Embryonic facial prominence (tissue), 1 donor: ENCODE measurements at regions not wholly inside any gene's neighbourhood (a gene's known extent, or its start where the extent isn't known, plus 50 kb on each side); places are given as distances from the start of the nearest gene placed in this dataset.

Experiments used
- DNase-seq: peaks from one replicate; pipeline ENCODE4 v3.0.0-alpha.2; 2016; ENCODE audit errors: extremely low spot score

DNA sequence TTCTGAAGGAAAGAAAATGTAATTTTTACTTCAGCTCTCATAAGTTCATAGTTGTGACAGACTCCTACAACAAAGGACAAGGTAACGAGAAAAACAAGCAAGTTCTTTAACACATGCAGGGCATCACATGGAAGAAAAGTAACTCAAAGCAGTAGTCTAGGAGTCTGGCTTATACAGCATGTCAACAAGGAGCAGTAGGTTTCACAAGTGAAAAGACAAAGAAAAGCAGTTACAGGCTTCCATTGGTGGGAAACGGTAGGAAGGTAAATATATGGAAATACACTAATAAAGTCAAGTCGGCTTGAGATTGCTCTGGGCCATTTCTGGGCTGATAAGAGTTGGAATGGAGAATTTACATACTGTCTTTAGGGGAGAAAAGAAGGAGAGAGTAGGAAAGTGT is 228.4 kb upstream of the ZFP42 start:
- DNase-seq = no peak

DNA sequence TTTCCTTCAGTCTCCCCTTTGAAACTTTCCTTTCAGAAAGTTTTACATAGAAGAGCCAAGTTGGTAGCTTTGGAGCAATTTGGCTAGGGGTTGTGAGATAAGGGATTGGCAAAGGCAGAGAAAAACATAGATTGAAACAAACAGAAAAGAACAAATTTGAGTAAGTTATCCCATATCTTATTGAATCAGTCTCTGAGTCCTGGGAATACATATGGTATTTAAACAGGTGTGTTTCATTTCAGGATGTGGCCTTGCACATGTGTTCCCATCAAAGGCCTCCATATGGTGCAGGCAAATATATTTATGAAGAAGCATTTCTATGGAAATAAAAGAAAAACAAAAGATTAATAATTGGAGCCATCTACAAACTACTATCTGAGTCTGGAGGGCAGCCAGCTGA is 227.9 kb upstream of the ZFP42 start:
- DNase-seq = no peak

DNA sequence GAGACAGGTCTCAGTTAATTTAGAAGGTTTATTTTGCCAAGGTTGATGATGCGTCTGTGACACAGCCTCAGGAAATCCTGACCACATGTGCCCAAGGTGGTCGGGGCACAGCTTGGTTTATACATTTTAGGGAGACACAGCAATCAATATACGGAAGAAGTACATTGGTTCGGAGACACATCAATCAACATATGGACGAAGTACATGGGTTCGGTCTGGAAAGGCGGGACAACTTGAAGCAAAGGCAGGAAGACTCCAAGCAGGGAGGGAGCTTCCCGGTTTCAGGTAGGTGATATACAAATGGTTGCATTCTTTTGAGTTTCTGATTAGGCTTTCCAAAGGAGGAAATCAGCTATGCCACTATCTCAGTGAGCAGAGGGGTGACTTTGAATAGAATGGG is 225.2 kb upstream of the ZFP42 start:
- DNase-seq = no peak

DNA sequence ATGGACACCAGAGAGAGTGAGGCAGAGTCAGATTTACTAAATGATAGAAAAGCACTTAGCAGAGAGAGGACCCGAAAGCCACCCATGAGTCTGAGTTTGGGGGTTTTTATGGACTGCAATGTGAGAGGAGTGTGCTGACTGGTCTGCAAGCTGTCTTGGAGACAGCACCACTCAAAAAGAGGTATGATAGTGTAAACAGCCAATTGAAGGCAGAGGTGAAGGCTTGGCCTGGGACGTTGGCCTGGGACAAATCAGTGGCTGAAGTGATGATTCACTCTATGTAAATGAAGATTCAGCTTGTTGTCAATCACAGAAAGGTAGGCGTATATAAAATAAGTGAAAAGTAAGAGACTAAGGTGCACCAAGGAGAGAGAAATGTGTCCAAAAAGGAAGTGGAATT is 217.6 kb upstream of the ZFP42 start:
- no peak for DNase-seq

DNA sequence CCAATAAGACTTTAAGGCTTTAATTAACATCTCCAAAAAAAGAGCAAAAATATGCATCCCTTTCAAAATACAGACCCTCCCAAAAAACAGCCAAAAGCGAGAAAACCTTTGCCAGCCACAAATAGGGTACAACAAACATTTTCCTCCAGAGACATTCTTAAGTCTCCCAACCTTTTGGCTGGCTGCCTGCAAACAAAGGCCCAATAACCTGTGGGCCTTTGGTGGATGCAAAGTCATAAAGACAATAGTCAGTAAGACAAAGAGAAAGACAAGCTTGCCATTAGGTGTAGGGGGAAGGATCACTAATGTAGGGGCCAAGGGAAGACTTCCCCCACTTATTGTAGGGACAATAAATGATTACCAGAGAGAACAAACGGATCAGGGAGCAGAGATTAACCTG is 215.5 kb upstream of the ZFP42 start:
- DNase-seq = no peak

DNA sequence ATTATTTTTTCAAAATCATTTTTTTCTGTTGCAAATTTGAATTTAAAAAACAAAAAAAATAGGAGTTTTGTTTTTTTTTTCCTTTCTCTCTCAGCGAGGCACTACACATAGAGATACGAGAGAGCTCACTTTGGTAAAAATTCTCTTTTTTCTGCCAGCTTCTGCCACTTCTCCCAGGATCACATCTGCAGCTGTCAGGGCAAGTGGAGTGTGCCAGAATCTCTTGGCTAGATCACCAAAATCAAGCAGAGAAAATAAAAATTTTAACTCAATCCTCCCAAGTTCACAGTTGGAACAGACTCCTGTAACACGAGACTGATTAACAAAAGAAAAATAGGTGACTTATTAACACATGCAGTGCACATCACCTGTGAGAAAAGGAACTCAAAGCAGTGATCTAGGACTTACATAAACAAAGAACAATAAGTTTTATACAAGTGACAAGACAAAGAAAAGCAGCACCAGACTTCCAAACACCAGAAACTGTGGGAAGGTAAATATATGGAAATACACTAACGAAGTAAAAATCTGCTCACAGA is 213.2 kb upstream of the ZFP42 start:
- no peak for DNase-seq

DNA sequence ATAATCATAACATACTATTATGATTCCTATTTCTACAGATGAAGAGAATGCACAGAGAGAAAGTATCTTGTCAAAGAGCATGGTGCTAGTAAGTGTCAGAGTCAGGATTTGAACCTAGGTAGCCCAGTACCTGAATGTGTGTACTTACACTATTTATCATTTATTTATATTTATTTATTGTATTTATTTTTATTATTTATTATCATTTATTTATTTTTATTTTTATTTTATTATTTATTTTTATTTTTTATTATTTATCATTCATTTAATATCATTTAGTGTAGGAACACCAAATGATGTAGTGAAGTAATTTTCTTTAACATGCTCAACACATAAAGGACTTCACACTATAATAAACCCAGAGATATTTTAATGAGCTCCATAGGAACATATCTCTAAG is 209.4 kb upstream of the ZFP42 start:
- no peak for DNase-seq

DNA sequence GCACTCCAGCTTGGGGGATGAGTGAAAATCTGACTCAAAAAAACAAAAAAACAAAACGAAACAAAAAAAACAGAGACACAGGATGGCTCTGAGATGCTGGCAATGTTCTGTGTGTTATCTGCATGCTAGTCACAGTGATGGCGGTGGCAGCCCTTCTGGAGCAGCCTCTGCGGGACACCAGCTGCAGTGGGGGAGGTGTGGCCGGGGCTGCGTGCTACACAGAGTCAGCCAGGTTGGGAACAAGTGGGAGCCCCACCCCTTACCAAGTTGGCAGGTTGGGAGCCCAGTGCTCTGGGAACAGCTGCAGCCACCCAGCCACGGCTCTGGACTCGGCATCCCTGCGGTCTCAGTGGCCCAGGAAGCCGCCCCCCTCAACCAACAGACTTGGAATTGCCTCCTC is 206.5 kb upstream of the ZFP42 start:
- no peak for DNase-seq

DNA sequence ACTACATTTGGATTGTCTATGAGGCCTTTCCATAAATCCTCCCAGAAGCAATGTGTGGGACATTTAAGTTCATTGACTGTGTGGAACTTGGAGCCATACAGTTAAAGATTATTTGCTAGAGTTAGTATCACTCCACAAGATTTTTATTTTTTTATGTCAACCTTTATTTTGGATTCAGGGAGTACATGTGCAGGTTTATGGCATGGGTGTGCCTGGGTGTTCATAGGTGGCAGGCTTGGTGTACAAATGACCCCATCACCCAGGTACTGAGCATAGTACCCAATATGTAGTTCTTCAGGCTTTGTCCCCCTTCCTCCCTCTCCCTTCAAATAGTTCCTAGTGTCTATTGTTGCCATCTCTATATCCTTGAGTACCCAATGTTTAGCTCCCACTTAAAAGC is 199.8 kb upstream of the ZFP42 start:
- no peak for DNase-seq

DNA sequence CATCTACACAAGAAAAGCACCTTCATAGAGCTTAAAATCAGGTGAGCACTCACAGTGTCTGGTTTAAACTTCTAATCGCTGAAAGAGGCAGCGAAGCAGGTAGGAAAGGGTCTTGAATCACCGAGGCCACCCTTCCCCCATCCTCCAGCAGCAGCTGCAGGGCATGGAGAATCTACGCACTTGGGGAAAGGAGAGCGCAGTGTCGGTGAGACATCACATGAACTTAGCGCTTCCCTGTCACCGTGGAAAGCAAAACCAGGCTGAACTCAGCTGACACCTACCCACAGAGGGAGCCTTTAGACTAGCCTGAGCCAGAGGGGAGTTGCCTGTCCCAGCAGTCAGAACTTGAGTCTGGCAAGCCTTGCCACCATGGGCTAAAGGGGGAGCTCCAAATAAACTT is 197.2 kb upstream of the ZFP42 start:
- no peak for DNase-seq

DNA sequence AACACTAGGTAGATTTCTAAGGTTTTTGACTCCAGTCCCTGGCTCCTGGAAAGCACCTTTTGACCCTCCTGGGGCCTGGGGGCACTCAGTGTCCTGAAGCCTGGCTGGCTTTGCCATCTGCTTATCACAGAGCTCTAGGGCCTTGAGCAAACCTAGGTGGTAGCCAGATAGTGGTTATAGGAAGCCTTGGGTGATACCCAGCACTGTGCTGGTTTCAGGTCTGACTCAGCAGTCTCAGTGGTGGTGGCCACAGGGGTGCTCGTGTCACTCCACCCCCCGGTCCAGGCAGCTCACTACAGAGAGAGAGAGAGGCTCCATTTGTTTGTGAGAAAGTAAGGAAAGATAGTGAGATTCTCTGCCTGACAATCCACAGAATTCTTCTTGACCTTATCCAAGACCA is 195.8 kb upstream of the ZFP42 start:
- no peak for DNase-seq

DNA sequence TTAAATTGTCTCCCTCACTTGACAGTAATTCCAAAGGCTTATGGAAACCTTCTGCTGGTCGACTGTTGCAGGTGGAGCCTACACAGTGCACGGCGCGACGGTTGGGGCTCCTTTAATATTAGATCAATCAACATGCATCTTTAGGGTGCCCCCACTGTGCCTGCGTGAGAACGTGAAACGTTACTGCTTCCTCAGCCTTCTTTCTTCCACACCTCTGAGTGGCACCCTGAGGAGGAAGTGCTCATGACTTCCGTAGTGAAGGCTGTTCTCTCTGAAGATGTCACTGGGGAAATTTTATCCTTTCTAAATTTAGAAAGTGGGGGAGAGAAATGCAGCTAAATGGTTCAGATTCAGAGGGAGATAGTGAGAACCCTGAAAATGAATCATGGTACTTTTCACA is 184.0 kb upstream of the ZFP42 start:
- DNase-seq = no peak

DNA sequence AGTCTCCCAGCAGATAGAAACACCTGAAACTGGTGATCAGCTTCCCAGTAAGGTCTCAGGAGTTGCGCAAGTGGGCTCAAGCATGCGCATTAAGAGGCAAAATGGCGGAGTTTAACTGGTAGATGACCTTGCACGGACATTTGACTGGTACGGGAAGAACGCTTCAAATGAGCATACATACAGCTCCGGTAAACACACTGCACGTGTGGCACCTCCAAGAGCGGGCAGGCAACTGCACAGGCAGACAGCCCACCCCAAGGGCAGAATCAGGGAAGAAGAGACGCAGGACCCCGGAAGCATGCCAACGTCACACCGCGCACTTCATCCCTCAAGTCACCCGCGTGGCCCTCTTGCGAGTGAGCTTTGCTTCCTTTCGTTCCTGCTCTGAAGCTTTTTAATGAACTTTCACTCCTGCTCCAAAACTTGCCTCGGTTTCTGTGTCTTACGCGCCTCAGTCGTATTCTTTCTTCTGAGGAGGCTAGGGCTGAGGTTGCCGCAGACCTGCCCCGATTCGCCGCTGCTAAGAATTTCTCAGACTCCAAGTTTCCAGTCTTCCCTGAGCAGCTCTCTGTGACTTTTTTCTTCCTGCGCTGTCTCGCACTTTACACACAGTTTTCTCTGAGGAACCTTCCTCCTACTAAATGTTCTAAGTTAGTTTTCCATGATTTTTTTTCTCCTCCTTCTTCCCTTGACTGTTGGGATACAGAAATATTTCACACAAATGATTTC is 180.7 kb upstream of the ZFP42 start:
- DNase-seq = no peak

DNA sequence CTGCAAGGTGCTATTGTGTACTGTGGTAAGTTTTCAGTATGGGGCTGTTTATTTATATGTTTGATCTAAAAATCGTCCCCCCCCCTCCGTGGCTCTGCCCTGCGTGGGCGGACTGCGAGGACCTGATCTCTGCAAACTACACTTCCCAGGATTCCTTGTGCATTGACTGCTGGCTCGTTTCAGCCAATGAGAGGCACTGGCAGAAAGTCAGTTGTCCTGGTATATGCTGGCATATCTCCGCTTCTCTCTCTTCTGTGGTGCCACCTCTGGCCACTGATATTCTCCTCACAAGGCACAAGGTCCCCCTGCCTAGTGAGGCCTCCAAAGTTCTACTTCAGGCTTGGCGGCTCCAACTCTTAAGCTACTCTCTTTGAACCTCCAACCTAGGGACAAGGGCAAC is 168.8 kb upstream of the ZFP42 start:
- no peak for DNase-seq

DNA sequence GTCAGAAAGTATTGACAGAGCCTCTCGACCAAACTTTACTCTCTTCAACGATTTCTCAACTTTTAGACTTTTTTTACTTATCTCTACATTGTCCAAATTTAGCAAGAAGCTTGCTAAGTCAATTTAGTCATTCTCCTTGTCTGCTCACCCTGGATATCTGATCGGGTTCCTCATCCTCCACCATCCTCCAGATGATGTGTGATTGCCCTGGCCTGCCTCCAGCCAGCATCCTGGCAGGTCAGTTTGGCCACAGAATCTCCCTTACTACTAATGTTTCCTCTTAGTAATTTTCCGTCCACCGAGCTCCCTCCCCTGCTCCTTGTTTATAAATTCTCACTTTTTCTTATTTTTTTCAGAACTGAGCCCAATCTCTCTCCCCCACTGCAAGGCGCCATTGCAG is 167.9 kb upstream of the ZFP42 start:
- no peak for DNase-seq

DNA sequence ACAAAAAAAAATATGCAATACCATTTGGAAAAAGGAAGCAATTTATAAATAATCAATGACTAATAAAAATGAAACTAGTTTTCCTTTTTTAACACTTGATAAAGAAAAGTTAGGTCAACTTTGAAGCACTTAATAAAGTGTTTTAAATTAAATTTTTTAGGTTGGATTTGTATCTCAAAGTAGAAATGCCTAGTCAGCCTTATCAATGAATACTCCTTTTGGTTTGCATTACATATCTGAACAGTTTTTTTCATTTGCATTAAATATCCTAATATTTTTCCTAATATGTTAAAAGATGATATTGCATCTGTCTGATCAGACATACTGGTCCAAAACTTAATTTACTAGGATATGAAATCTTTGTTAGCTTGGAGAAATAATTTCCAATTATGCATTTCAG is 155.8 kb upstream of the ZFP42 start:
- DNase-seq = no peak

DNA sequence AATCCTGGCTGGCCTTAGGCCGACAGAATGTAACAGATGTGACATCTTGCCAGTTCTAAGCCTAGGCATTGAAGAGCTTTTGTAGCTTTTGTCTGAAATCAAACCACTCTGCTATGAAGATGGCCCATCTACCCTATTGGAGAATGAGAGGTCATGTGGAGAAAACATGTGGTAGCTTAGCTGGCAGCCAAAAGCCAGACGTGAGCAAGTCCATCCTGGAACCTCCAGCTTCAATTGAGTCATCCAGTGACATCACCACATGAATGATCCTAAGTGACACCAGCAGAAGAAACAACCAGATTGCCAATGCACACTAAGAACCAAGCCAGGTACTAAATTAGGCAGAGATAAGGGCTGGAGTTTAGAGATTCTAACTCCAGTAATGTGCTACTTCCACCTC is 154.8 kb upstream of the ZFP42 start:
- no peak for DNase-seq

DNA sequence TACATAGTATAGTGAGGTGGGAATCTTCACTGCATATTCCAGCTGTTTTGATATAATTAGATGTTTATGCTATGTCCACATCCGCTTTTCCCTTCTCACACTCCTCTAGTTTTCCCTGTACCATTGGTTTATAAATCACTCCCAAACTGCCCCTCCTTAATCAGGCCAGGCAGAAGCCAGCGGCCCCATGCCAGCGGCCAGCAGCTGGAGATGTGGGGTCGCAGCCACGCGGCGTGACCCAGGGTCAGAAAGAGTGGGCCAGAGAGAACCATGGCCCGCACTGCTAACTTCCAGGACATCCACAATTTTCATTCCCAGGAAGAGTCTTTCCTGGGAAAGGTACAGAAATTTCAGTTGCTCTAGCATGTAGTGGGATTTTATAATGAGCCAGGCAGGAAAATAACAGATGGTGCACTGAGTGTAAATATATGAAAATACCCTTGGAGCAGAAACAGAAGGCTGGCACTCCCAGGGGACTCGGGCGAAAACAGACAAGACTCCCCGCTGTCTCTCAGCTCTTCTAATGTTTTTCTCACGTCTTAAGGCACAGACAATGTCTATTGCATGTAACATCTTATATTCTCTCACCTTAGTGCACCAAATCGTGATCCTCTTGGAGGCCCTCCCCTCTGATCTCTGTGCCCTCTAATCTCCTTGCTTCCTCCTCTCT is 145.9 kb upstream of the ZFP42 start:
- no peak for DNase-seq

DNA sequence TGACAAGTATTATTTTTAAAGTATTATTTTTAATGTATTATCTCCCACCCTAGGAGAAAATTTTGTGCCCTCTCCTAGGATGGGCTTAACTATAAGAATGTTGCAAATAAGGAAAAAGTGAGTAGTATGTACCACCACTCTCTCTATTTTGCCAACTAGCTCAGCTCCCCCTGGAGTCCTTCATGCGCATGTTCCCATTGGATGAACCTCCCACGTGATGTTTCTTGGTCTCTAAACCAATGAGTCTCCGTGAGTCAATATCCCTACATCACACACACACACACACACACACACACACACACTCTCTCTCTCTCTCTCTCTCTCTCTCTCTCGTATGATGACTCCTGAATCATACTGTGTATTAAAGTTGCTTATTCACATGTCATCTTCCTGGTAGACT is 129.7 kb upstream of the ZFP42 start:
- DNase-seq = no peak

DNA sequence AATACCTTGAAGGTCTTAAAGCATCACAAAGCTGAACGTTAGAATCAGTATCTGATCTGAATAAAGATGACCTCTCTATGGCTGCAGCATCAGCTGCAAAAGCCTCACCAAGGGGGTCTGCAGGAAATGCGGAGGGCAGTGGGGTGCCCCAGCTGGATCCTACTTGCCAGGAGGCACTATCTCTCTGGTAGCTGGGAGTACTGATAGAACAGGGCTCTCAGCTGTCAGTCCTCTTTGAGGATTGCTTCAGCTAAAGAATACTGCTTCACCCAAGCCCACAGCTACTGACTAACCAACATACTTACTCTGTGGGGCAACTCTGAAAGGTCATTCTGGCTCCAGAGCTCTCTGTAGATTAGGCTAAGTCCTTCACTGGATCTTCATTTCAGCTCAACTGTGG is 112.5 kb upstream of the ZFP42 start:
- DNase-seq = no peak

DNA sequence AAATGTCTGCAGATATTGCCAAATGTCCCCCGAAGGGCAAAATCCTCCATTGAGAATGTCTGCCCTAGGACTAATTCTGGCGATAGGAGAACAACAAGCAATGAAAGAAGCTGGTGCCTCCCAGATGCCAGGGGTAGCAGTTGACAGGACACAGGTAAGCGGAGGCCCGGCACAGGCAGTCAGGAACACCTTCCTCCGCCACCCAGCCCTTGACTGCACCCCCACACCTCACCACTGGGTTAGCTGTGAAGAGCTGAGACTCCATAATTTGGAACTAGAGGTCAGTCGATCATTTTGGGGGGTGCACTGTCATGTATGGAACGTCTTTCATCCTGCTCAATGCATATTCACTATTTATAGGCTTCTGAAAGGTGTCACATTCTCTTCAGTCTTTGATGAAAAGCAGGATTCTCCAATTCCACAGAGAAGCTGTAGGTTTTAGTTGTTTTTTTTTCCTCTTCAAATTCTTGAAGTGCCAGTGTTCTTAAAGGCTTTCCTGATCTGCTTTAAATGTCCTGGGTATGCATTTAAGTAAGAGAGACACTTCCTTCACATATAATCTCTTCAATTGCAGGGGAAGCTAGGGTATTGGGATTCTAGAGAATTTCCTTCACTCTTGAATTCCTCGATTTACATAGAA is 111.6 kb upstream of the ZFP42 start:
- DNase-seq = no peak

DNA sequence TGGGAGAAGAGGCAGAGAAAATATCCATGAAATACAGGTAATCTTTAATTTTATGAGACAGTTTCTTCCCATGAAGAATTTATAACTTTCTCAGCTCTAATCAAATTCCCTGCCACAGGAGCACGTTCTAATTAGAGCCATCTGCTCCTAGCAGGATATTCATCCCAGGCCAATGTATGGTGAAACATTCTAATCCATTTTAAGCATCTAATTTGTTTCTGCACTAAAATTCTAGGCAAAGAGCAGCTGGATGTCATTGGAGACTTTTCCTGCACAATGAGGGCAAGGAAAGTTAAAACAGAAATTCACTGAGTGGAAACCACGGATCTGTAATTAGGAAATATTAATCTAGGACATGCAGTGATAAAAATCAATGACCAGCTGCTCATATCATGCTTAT is 107.7 kb upstream of the ZFP42 start:
- no peak for DNase-seq

DNA sequence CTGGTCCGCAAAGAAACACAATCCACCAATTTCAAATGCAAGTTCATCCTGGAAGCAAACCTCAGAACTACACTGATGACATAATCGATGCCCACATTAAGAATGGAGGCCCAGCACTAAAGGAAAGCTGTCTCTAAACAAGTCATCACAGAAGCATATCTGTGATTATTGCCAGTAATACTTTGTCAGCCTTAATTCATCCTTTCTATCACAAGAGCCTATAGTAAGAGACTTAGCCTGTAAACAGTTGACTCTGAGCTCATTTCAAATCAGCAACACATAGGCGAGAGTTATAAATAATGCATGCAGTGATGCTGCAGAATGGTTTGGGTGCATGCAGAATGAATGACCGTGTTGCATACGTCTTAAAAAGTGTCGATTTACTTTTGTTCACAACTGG is 105.9 kb upstream of the ZFP42 start:
- no peak for DNase-seq
